Type B pancreatic cell (in vitro differentiated cells): ENCODE measurements at regions not wholly inside any gene's neighbourhood (a gene's known extent, or its start where the extent isn't known, plus 50 kb on each side); places are given as distances from the start of the nearest gene placed in this dataset.

ENCODE experiments used
- DNase-seq: peaks from one replicate; pipeline ENCODE4 v3.0.0; 2021; ENCODE audit warnings: mixed read lengths; ENCODE audit not compliant: unreplicated experiment; ENCODE audit errors: extremely low spot score
- H3K27ac Mint-ChIP-seq: 2 replicates; pipeline ENCODE4 v1.8.0; 2021; ENCODE audit warnings: mild to moderate bottlenecking, mixed read lengths
- H3K27me3 Mint-ChIP-seq: 2 replicates; pipeline ENCODE4 v1.8.0; 2021; ENCODE audit warnings: mixed read lengths
- H3K36me3 Mint-ChIP-seq: 2 replicates; pipeline ENCODE4 v1.8.0; 2021; ENCODE audit warnings: mixed read lengths
- H3K4me1 Mint-ChIP-seq: one replicate; pipeline ENCODE4 v1.8.0; 2021; ENCODE audit warnings: mixed read lengths; ENCODE audit not compliant: unreplicated experiment
- H3K4me3 Mint-ChIP-seq: 2 replicates; pipeline ENCODE4 v1.8.0; 2021; ENCODE audit warnings: mild to moderate bottlenecking, mixed read lengths
- H3K9me3 Mint-ChIP-seq: 2 replicates; pipeline ENCODE4 v1.8.0; 2021; ENCODE audit warnings: mixed read lengths
- CTCF ChIP-seq: fragments of 200-600 bp; sonication (generic); conservative IDR thresholded peaks from 2 replicates; pipeline ENCODE4 v1.5.0; 2021; ENCODE audit warnings: antibody characterized with exemption, mild to moderate bottlenecking

- Mint-ChIP-seq H3K9me3 (peaks cover 4% of the 10 kb centered on the region), H3K27ac (no peak overlapping the region), H3K4me3 (no peak overlapping the region), H3K4me1 (no peaks in the 10 kb centered on the region), H3K27me3 (no peaks in the 10 kb centered on the region), H3K36me3 (no peaks in the 10 kb centered on the region)
- no peak for TF ChIP-seq CTCF
- DNase-seq = no peak
Measured at GRCh38 chr5:58150926-58151325, 309.0 kb downstream of the PLK2 start.

DNA sequence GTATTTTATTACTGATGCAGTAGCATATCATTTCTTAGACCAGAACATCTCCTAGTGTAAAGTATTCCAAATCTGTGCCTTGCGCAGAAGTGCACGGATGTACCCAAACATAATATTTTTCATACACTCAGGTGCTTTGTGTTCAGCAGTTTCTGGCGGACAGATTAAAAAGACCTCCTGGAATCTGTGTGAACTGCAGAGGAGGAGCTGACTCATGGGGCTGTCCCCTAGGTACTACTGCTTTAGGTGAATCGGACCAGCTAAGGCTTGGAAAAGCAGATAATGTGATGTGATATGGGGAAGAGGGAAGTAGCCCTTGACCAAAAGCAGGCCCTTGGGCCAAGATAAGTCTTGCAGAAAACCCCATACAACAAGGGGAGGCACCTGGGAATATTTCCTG lies 310.1 kb downstream of the PLK2 start:
- Mint-ChIP-seq H3K9me3 (peaks cover 4% of the 10 kb centered on the region), H3K27ac (no peak overlapping the region), H3K27me3 (no peaks in the 10 kb centered on the region), H3K4me1 (no peaks in the 10 kb centered on the region), H3K4me3 (no peak overlapping the region), H3K36me3 (no peaks in the 10 kb centered on the region)
- no peak for TF ChIP-seq CTCF
- no peak for DNase-seq

- Mint-ChIP-seq H3K36me3 (no peaks in the 10 kb centered on the region), H3K9me3 (peaks cover 4% of the 10 kb centered on the region), H3K27me3 (no peaks in the 10 kb centered on the region), H3K4me1 (no peaks in the 10 kb centered on the region), H3K27ac (no peak overlapping the region), H3K4me3 (no peak overlapping the region)
- no peak for TF ChIP-seq CTCF
- no peak for DNase-seq
Measured at GRCh38 chr5:58149345-58149744, 310.5 kb downstream of the PLK2 start.

DNA sequence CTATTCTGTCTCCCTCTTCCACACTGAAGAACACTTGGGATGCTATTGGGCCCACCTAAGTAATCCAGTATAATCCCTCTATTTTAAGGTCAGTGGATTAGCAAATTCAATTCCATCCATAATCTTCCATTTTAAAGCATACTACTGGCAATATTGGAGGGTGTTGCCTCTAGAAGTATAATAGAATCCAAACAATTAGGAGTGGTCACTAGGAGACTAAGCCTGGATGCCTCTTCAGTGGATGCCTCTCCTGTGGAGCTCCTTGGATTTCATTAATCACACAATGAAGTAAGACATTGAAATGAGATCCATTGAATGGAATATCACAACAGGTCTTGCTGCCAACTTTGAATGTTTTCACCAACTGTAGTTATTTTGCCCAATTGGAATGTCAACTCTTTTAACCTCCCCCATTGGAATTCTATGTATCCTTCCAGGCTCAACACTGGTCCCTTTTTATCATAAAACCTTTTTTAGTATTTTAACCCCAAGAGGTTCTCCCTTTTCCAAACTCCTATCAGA lies 311.6 kb downstream of the PLK2 start:
- Mint-ChIP-seq H3K27me3 (no peaks in the 10 kb centered on the region), H3K4me1 (peaks cover 6% of the 10 kb centered on the region), H3K4me3 (no peak overlapping the region), H3K36me3 (no peaks in the 10 kb centered on the region), H3K27ac (no peak overlapping the region), H3K9me3 (peaks cover 4% of the 10 kb centered on the region)
- DNase-seq = no peak
- TF ChIP-seq CTCF = no peak

- H3K27me3 Mint-ChIP-seq = no peaks in the 10 kb centered on the region
- no peak for TF ChIP-seq CTCF
- H3K4me3 Mint-ChIP-seq = no peak overlapping the region
- H3K9me3 Mint-ChIP-seq = no peaks in the 10 kb centered on the region
- peaks cover 7% of the 10 kb centered on the region for H3K4me1 Mint-ChIP-seq
- DNase-seq = no peak
- no peaks in the 10 kb centered on the region for H3K36me3 Mint-ChIP-seq
- no peak overlapping the region for H3K27ac Mint-ChIP-seq
Measured at GRCh38 chr5:58145397-58145934, 314.4 kb downstream of the PLK2 start.

DNA sequence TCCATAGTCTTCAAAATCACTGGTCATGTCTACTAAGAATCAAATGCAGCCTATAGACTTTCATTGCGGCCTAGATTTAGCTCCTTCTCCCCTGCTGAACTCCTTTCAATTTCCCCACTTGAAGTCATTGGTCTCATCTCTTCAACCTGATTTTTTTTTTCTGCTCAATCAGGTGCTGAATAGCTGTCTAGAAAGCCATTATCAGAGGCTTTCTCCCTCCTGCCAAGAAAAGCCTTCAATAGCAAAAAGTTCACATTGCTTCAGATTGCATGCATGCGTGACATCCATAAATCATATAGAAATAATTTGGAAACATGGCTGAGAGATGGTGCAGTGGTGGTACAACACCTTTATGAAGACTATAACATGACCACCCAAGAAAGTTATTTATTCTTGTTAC lies 316.2 kb downstream of the PLK2 start:
- no peak overlapping the region for H3K27ac Mint-ChIP-seq
- H3K9me3 Mint-ChIP-seq = no peaks in the 10 kb centered on the region
- peaks cover 7% of the 10 kb centered on the region for H3K4me1 Mint-ChIP-seq
- no peaks in the 10 kb centered on the region for H3K36me3 Mint-ChIP-seq
- TF ChIP-seq CTCF = no peak
- no peak for DNase-seq
- H3K4me3 Mint-ChIP-seq = no peak overlapping the region
- no peaks in the 10 kb centered on the region for H3K27me3 Mint-ChIP-seq
